ENCODE measurements at regions not wholly inside any gene's neighbourhood (a gene's known extent, or its start where the extent isn't known, plus 50 kb on each side); places are given as distances from the start of the nearest gene placed in this dataset.

DNA sequence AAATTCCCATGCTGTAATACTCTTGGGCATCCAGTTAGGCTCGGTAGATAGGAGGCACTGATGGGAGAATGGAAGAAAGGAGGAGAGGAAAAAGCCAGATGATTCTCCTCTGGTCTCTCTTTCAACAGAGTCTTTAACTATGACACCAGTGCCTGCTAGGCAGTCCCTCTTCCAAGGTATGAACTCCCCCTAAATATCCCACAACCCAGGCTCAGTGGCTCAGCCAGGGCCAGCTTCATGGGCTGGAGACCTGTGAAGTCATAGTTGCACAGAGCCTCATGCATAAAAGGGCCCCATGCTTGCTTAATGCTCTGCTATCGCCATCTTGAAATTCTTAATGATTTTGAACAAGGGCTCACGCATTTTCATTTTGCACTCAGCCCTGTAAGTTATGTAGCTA, 869.2 kb upstream of the GCFC2 start:
- no peak for DNase-seq

DNA sequence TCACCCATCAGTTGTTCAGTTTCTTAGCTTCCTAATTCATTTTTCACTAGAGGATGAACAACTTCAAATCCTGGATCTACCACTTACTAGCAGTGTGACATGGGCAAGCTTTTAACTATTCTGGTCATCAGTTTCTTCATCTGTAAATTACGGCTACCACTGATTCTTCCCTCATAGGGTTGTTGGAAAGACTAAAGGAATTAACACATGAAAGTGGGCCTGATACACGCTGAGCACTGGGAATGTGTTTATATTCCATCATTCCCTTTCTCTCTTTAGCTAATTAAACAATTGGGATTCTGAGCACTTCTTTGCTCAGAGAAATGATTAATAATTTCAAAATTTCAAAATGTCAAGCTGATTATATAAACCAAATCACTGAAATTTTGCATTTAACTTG, 862.3 kb upstream of the GCFC2 start:
- no peak for DNase-seq

DNA sequence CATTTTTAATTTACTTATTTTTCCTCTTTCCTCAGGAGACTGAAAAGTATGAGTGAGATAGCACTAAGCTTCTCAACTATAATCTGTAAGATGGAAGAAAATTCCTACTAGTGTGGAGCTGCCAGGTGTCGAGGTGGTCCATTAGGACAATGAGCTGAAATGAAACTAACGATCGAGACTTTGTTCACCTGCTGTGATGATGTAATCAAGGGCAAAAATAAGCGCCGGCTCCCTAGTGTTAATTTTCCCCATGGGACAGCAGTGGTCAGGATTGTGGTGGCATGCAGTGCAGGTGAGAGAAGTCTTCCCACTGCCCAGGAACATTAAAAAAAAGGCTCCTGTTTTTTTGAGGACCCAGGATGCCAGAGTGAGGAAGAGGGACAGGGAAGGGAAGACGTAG, 859.1 kb upstream of the GCFC2 start:
- DNase-seq: no peak

DNA sequence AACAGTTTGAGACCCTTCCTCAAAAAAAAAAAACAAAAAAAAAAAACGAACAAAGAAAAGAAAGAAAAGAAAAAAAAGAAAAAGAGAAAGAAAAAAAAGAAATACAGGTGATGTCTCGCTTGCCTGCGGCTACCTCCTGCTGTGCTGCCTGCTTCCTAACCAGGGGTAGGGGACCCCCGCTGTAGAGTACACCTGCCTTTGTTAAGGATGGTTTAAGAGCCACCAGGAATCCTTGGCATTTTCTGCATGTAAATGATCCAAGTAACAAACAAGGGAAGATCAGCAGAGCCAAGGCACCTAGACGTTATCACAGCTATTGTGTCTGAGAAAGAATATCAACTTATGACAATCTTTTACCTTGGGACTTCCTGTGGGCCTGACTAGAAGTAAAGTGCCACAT, 856.8 kb upstream of the GCFC2 start:
- DNase-seq: no peak

DNA sequence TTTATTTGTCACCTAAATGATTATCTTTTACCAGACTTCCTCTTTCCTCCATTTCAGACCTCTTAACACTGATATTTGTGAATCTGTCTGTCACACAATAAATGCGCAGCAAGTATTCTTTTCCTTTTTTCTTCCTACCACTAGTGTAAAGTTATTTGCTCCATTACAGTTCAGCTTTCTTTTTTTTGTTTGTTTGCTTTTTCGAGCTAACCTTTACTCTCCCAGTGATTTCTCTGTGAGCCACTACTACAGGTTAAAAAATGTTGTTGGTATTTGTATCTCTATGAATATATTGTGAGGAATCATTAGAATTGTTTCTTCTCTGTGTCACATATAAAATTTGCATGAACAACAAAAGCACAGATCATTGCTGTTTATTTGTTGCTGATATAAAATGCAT, 854.0 kb upstream of the GCFC2 start:
- DNase-seq: no peak

DNA sequence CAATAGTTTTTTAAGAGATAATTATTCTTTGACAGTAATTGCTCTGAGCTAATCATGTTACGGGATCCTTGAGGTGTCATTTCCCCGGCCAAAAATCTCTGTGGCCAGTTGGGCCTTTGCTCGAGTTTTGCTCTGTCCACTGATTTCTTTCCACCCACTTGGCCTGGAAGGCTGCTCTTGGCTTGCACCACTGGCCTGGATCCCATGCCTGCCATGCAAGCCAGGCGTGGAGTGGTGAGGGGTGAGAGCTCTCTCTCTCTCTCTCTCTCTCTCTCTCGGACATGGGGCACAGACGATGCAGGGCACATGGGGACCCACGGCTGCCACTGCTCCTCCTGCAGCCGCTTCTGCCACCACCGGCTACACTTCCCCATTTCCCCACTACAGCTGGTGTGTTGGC, 853.0 kb upstream of the GCFC2 start:
- DNase-seq: no peak

DNA sequence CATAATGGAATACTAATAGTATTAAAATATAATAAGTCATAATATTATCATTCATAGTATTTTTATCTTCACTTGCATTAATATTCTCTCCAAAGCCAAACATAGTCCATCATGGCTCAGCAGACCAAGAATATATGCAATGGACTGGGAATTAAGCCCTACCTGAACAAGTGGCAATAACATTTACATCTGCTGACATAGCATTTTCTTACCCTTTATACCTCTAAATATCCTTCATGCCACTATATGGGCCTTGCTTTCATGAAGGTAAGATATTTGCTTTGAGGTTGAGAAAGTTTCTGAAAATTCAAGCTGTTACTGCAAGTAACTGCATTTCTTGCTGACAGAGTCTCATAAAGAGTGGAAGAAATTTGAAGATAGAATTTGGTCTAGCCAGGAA, 847.4 kb upstream of the GCFC2 start:
- DNase-seq: no peak

DNA sequence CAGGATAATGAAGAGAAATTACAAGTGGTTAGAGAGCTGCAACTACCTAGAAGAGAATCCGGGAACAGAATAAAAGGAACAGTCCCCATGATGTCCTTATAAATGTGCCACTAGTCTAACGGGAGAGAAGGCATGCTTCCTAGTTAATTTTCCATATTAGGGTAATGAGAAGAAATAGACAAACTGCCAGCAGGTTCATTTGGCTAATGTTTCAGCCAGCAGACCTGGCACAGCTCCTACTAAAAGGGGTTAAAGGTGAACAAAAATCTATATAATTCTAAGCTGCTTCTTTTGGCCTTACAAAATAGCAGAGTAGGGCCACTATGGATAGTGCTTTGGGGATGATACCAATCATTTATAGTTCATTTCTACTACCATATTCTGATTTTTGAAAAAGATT, 845.3 kb upstream of the GCFC2 start:
- DNase-seq: no peak

DNA sequence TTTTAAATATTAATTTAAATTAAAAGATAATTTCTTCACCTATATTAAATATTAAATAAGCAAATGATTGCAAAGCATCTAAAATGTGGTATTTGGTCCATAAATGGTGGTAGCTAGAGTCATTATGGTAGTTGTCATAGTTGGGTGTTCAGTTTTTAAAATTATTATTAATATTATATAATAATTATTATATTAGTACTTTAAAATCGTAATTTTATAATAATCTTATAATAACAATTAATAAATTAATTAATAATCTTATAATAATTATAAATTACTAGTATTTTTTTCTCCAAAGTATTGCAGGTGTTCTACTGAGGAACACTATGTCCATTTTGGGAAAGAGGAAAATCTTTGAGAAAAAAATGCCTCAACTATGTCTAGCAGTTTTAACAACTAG, 835.5 kb upstream of the GCFC2 start:
- DNase-seq: no peak

DNA sequence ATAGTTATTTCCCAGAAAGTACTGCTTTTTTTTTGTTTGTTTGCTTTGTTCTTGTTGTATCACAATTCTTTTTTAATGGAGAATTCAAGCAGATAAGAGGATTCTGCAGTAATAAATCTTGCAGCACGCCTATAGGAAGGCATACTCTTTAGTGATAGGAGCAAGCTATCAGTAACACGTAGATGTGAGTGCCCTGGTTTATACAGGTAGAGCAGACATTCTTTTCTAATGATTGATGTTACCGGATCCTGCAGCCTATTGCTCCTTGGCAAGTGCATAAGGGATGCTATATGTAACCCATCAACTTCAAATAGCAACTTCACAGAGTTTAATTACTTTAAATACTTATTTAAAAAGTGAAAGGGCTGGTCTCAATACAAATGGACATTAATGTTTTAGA, 834.2 kb upstream of the GCFC2 start:
- DNase-seq: no peak

DNA sequence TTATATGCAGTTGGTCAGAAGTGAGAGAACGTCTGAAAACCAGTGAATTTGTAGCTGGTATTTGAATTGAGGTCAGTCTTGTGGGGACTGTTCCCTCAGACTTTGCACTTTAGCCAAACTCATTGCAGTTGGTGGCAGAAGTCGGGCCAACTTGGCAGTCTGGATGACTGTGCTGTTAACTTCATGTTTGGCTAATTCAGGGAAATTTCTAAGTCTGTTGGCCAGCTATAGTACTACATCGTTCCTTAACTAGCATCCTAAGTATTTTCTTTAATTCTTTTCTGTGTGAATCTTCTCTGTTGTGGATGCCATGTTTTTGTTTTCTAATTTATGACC, 806.8 kb upstream of the GCFC2 start:
- no peak for DNase-seq

DNA sequence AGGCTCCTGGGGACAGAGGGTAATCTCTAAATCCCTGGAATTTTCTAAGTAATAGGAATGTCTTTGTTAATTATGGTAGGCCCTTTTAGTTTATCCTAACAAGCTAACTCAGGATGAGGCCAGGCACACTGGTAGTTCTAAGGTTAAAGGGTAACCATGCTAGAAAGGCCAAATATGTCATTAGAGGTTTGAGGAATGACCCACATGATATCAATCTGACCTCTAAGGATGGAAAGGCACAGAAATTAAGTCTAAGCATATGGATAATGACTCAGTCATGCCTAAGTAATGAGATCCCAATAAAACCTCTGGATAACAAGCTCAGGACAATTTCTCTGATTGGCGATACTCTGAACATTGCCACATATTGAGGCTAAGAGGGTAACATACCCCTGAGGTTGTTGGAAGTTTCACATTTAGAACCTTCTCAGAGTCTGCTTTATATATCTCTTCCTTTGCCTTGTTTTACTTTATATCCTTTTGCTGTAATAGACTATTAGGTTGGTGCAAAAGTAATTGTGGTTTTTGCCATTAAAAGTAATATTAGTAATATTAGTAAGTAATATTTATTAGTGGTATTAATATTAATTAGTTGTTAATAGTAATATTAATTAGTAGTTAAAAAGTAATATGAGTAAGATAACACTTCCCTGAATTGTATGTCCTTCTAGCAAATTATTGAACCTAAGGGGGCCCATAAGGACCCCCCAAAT, 806.3 kb upstream of the GCFC2 start:
- DNase-seq: no peak

DNA sequence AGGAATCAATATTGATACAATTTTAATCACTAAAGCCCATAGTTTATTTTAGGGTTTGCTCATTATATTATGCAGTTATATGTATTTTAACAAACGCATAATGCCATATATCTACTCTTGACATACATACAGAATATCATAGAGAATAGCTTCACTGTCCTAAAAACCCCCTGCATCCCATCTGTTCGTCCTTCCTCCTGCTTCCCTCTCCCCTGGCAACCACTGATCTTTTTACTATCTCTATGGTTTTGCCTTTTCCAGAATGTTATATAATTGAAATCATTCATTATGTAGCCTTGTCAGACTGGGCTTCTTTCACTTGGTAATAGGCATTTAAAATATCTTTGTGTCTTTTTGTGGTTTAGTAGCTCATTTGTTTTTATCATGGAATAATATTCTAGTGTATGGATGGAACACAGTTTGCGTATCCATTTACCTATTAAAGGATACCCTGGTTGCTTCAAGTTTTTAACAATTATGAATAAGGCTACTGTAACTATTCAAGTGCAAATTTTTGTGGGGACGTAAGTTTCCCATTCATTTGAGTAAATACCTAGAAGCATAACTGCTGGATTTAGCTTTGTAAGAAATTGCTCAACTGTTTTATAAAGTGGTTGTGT, 801.6 kb upstream of the GCFC2 start:
- no peak for DNase-seq

DNA sequence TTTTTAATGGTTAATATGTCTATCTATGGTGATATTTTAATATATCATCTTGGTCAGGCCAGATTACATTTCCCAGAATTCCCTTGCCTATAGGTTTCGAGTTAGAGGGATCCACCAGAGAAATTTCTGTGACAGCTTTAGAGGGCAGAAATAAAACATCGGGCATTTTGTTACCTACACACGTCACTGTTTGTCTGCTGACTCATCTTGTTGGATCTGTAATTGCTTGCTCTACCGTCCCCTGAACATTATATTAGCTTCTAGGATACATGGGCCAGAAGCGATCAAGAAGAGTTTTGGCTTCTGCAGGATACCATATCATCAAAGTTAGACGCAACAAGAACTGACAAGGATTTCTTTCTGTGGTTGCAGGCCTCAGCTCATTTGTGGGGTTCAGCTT, 795.8 kb upstream of the GCFC2 start:
- no peak for DNase-seq

DNA sequence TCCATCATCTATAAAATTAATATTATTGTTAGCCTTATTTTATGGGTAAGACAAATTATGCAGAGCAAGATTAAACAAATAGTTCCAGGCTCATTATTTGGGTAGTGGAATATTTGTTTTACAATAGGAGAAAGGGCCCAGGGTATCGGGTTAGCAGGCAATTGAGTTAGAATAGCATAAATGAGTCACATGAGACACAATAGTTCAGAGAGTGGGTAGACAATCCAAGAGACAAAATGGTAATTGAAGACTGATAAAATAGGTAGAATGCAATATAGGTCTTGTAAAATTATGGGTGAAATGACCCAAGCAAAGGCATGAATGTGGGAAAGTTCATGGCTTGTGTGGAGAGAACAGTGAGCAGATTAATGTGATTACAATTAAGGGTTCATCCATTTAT, 790.9 kb upstream of the GCFC2 start:
- DNase-seq: no peak

DNA sequence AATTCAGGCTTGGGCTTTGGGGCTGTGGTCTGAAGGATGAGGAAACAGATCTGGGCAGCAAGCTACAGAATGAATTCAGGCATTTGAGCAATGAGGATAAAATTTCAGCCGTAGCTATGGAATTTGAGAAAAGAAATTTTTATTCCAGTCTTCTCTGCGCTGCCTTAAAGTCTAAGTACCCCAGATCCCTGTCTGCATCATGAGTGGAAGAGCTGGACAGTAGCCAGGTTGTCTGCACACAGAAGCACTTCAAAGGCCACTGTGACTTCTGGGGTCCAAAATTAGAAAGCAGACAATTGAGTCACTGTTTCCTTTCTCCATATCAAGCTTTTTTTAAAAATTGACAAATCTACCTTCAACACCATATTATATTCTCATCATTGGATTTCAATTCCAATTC, 787.6 kb upstream of the GCFC2 start:
- DNase-seq: peak; percentile 13 to 37 (median 22)

DNA sequence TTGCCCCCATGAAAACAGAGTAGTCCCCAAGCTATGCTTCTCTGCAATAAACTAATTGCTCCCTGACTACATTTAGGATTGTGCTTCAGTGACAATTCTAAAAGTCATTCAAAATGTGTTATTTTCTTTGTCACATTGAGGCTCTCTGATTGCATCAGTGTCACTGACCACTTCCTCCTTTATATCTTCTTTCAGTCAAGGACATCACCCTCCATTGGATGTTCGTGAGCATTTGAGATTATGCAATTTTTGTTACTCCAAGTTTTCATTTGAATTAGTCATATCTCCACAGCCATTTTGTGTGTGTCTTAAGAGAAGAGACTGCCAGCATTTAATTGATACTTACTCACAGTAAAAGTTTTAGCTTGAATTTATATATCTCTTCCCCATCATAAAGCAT, 780.8 kb upstream of the GCFC2 start:
- no peak for DNase-seq

DNA sequence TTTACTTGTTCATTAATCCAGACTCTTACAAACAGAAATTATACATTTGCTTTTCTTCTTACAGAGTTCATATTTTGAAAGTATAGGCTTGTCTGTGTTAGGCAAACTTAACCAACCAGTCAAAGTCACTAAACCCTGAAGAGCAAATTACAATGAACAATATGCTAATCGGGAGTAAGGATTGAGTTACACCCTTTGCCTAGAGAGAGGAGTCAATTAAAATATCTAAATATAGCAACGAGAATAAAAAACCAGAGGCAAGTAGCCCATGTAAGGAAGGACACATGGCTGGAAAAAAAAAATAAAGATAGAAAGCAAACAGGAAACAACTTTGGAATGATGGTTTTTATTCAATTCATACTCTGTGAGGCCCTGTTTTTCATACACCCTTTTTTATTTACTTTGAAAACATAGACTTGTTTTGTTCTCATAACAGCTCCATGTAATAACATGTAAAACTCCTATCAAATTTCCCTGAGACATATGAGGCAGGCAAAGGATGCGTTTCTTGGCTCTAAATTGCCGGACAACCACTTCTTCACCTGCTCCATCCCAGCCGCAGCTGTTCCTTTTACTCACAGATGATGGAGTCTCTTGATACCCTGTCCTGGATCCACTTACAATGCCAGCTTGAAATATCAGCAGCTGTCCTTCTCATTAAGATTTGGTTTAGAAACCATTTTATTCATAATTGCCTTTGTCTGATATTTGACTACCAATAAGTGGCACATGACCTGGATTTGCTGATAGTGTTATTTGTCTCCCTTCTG, 767.7 kb upstream of the GCFC2 start:
- DNase-seq: peak; percentile 40 to 76 (median 56)

DNA sequence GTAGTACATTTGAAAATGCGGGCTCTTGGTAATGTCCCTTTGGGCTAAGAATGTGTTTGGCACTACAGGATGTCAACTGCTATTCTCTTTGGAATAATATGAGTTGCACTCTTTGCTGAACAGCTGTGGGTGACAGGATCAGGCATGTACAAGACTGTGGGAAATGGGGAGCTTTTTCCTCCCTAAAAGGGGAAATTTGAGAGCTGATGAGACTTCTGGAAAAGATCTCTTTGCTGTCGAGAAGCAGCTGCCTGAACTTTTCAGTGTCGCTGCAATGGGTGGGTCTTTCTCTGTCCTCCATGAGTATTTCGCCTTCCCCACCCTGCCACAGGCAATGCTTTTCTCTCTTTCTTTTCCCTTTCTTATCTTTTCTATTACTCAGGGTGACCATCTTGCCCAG, 762.2 kb upstream of the GCFC2 start:
- DNase-seq: no peak

DNA sequence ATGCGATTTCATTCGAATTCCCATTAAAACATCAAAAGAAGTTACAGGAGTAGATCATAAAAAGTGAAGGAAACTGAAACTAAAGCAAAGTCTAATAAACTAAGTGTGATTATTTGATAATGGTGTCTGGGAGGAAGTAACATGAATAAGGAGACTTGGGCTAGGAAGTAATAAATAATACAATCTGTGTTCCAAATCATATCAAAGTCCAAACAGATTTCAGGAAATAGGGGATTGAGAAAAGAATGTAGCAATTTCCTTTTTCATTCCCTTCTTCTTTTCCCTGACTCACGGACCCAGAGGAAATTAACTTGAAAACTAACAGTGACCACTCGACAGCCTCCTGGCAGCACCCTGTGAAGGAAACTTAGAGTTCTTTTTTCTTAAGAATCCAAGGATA, 758.4 kb upstream of the GCFC2 start:
- no peak for DNase-seq

DNA sequence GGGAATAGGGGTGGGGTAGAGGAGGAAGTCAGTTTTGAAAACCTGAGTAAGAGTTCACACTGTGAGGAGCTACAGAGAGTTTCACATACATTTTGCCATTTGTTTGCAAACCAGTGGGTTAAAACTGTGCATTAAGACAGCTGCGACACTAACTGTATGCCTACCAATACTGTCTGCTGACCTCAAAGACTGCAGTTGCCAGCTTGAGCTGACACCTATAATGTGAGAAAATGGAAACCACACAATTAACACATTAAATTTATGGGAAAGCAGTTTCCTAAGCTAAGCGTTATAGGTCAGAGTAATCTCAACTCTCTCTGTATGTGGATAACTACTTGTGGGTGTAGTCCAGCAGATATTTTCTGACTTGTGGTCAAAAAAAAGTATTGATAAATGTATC, 756.6 kb upstream of the GCFC2 start:
- no peak for DNase-seq

DNA sequence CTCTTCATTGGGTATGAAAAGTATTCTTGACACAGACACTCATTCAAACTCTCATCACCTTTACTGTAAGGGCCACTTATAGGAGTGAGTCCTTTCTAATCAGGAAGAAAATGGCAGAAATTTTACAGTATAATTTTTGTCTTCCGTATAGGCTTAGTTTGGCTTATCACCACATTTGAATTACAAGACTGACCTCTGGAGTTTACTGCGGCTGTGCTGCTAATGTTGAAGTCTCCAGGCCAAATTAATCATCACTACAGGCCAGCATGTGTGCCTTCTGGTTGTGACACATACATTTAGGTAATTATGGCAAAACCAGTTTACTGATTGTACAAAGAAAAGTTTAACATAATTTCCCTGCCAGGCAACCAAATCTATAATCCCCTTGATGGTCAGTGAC, 753.6 kb upstream of the GCFC2 start:
- peak in 1 of 3 donors; percentile 8 for DNase-seq

DNA sequence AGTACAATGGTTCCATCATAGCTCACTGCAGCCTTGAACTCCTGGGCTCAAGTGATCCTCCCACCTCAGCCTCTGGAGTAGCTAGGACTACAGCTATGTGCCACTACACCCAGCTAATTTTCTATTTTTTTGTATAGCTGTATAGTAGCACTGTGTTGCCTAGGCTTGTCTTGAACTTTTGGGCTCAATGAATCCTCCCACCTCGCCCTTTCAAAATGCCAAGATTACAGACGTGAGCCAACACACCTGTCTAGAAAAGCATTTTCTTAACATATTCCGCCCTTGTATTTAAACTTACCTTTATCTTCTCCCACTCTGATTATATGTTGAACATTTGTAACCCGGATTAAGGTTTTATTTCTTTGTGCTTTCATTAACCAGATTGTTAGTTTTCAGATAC, 750.7 kb upstream of the GCFC2 start:
- no peak for DNase-seq

DNA sequence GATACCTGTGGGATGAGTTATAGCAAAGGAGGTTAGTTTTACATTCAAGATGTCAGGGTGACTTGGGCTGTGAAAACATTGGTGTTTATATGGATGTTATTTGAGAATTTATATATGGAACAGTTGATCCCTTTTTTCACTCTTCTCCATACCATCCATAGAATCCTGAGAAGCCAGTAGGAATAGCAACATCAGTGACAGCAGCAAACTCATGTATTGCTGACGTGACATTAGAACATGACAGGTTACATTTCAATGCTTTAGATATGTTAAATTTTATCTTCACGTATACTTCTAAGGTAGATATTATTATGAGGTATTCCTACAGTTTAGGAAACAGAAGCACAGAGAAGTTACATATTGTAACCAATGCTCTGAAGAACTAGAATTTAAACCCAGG, 745.2 kb upstream of the GCFC2 start:
- no peak for DNase-seq
